C4-2B (cell line): ENCODE measurements at regions not wholly inside any gene's neighbourhood (a gene's known extent, or its start where the extent isn't known, plus 50 kb on each side); places are given as distances from the start of the nearest gene placed in this dataset.

Experiments
- ZFX ChIP-seq: fragments of 450-650 bp; IDR thresholded peaks from 2 replicates; pipeline ENCODE4 v1.6.1; 2017
- TF ChIP-seq, protein P1 (sequence below): fragments of 450-650 bp; conservative IDR thresholded peaks from 2 replicates; pipeline ENCODE4 v1.5.1; 2017; ENCODE audit warnings: mild to moderate bottlenecking

DNA sequence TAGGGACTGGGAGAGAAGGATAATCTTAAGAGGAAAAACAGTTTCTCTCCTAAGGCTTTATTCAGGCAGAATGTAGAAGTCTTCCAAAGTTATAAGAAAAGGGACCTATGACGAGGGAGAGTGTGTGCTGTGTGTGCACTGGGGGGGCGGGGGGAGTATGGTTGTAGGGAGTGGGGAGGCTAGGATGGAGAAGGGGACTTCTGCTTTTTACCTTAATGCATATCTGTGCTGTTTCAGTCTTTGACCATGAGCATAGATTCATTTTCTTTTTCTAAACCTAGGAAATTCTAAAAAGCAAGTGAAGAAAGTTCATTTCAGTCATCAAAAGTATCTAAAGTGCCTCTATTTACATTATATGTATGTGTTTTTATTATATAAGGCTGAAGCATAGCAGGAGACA, 52.6 kb upstream of the RASA2 start:
- TF ChIP-seq, protein P1, sequence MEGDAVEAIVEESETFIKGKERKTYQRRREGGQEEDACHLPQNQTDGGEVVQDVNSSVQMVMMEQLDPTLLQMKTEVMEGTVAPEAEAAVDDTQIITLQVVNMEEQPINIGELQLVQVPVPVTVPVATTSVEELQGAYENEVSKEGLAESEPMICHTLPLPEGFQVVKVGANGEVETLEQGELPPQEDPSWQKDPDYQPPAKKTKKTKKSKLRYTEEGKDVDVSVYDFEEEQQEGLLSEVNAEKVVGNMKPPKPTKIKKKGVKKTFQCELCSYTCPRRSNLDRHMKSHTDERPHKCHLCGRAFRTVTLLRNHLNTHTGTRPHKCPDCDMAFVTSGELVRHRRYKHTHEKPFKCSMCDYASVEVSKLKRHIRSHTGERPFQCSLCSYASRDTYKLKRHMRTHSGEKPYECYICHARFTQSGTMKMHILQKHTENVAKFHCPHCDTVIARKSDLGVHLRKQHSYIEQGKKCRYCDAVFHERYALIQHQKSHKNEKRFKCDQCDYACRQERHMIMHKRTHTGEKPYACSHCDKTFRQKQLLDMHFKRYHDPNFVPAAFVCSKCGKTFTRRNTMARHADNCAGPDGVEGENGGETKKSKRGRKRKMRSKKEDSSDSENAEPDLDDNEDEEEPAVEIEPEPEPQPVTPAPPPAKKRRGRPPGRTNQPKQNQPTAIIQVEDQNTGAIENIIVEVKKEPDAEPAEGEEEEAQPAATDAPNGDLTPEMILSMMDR = no peak
- TF ChIP-seq ZFX = no peak
